ENCODE measurements at regions not wholly inside any gene's neighbourhood (a gene's known extent, or its start where the extent isn't known, plus 50 kb on each side); places are given as distances from the start of the nearest gene placed in this dataset.
"Not testable (repeated sequence)": the region's sequence is repeated elsewhere in the genome, so short reads cannot be mapped to it uniquely, and the experiment has no call there.

GRCh38 chr15:20346082-20346805, 195.4 kb downstream of the GOLGA6L6 start:
- DNase-seq (ENCODE audit: low read depth in 2 of 2), result no peak

GRCh38 chr15:20345401-20345958, 196.1 kb downstream of the GOLGA6L6 start:
- DNase-seq (ENCODE audit: low read depth in 2 of 2), result no peak

GRCh38 chr15:20344601-20345400, 196.8 kb downstream of the GOLGA6L6 start:
- no peak for DNase-seq (ENCODE audit: low read depth in 2 of 2)

- not testable (repeated sequence) for DNase-seq (ENCODE audit: low read depth in 2 of 2)
Measured at GRCh38 chr15:20343395-20344211, 198.0 kb downstream of the GOLGA6L6 start.

GRCh38 chr15:20342601-20343394, 198.8 kb downstream of the GOLGA6L6 start:
- not testable (repeated sequence) for DNase-seq (ENCODE audit: low read depth in 2 of 2)

- no peak for DNase-seq (ENCODE audit: low read depth in 2 of 2)
Measured at GRCh38 chr15:20341901-20342600, 199.5 kb downstream of the GOLGA6L6 start.

GRCh38 chr15:20340931-20341661, 200.5 kb downstream of the GOLGA6L6 start:
- DNase-seq (ENCODE audit: low read depth in 2 of 2), result no peak

- no peak for DNase-seq (ENCODE audit: low read depth in 2 of 2)
Measured at GRCh38 chr15:20340331-20340811, 201.2 kb downstream of the GOLGA6L6 start.

- DNase-seq (ENCODE audit: low read depth in 2 of 2), result not testable (repeated sequence)
Measured at GRCh38 chr15:20339086-20339791, 202.4 kb downstream of the GOLGA6L6 start.

GRCh38 chr15:20338671-20339070, 202.9 kb downstream of the GOLGA6L6 start:
- not testable (repeated sequence) for DNase-seq (ENCODE audit: low read depth in 2 of 2)

- DNase-seq (ENCODE audit: low read depth in 2 of 2), result not testable (repeated sequence)
Measured at GRCh38 chr15:20337238-20337637, 204.4 kb downstream of the GOLGA6L6 start.

- DNase-seq (ENCODE audit: low read depth in 2 of 2), result not testable (repeated sequence)
Measured at GRCh38 chr15:20334451-20334850, 207.1 kb downstream of the GOLGA6L6 start.

GRCh38 chr15:20325751-20326150, 215.8 kb downstream of the GOLGA6L6 start:
- DNase-seq (ENCODE audit: low read depth in 2 of 2), result not testable (repeated sequence)

GRCh38 chr15:20317132-20317531, 224.5 kb downstream of the GOLGA6L6 start:
- DNase-seq (ENCODE audit: low read depth in 2 of 2), result not testable (repeated sequence)

GRCh38 chr15:20311014-20311680, 230.5 kb downstream of the GOLGA6L6 start:
- DNase-seq (ENCODE audit: low read depth in 2 of 2), result not testable (repeated sequence)

- no peak for DNase-seq (ENCODE audit: low read depth in 2 of 2)
Measured at GRCh38 chr15:20310603-20311002, 231.0 kb downstream of the GOLGA6L6 start.

- DNase-seq (ENCODE audit: low read depth in 2 of 2), result not testable (repeated sequence)
Measured at GRCh38 chr15:20309966-20310365, 231.6 kb downstream of the GOLGA6L6 start.

GRCh38 chr15:20309395-20309794, 232.2 kb downstream of the GOLGA6L6 start:
- DNase-seq (ENCODE audit: low read depth in 2 of 2), result not testable (repeated sequence)

Measured in stimulated activated CD8-positive, alpha-beta memory T cell treated with anti-CD3 and anti-CD28 coated beads, Interleukin-2, amount 100 ng/mL, for 1 hour (primary cell).